HAP-1 (cell line): ENCODE measurements at regions not wholly inside any gene's neighbourhood (a gene's known extent, or its start where the extent isn't known, plus 50 kb on each side); places are given as distances from the start of the nearest gene placed in this dataset.
"Not testable (repeated sequence)": the region's sequence is repeated elsewhere in the genome, so short reads cannot be mapped to it uniquely, and the experiment has no call there.

Experiments used
- DNase-seq, 2 experiments: peaks; one replicate each; pipeline ENCODE4 v3.0.0-alpha.2; 2016 to 2020; ENCODE audit warnings: low spot score in 2 of 2
- H3K27me3 ChIP-seq: fragments of 250-450 bp; sonication (Bioruptor Pico); 2 replicates; pipeline ENCODE4 v1.5.1; 2020; ENCODE audit warnings: low read depth, mild to moderate bottlenecking, moderate library complexity
- H3K36me3 ChIP-seq: fragments of 250-450 bp; sonication (Bioruptor Pico); replicated peaks from 2 replicates; pipeline ENCODE4 v1.5.1; 2020; ENCODE audit warnings: mild to moderate bottlenecking
- H3K4me1 ChIP-seq: fragments of 250-450 bp; sonication (Bioruptor Pico); 2 replicates; pipeline ENCODE4 v1.5.1; 2020; ENCODE audit warnings: mild to moderate bottlenecking
- H3K4me3 ChIP-seq: fragments of 250-450 bp; sonication (Bioruptor Pico); 2 replicates; pipeline ENCODE4 v1.5.1; 2020; ENCODE audit warnings: mild to moderate bottlenecking, moderate library complexity
- H3K9me3 ChIP-seq: fragments of 250-450 bp; sonication (Bioruptor Pico); 2 replicates; pipeline ENCODE4 v1.5.1; 2020; ENCODE audit warnings: mild to moderate bottlenecking, moderate library complexity
- in situ Hi-C: fragments of 300-500 bp; cut with MboI; formaldehyde crosslinking; loops from 3 replicates; pipeline ENCODE4 v1.14.3; 2020; ENCODE audit warnings: low sequenced_read_pairs, inconsistent platforms, mixed read lengths

DNA sequence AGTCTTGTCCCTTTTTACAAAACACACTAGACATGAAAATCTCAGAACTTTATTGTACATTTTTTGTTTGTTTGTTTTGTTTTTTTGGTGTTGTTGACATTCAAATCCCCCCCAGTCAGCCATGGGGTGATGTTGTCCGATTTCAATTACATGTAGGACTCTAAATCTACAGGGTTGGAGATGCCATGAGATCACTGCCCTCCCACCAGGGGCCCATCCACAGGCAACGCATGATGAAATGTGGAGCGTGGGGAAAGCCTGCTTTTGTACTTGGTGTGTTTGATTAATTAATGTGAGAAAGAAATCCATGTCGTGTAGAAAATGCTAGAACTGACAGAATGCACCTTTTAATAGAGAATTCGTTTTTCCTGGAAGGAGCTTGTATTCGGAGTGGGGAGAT lies 93.2 kb downstream of the ZNF22 start:
- H3K4me1 ChIP-seq: peaks cover 21% of the 10 kb centered on the region
- H3K36me3 ChIP-seq: no peaks in the 10 kb centered on the region
- no peak for DNase-seq
- H3K27me3 ChIP-seq: no peaks in the 10 kb centered on the region
- in situ Hi-C loops: no loop called here
- H3K9me3 ChIP-seq: no peaks in the 10 kb centered on the region
- H3K4me3 ChIP-seq: no peak overlapping the region

DNA sequence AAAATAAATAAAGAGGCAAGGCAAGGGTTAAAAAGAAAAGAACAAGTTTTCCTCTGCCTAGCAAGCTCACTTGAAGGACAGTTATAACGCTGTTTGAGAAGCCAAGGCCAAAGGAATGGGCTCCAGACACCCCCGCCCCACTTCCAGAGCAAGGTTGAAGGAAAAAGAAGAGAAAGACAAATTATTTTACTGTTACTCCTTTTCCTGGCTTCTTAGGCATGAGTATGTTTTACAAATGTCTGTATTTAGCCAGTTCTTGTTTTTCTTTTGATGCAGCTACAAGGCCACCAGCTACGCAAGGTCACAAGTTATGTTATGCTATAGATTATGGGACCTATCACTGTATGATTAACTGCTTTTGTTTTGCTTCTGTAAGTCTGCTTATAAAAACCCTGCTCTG lies 94.6 kb downstream of the ZNF22 start:
- in situ Hi-C loops: no loop called here
- H3K27me3 ChIP-seq: no peaks in the 10 kb centered on the region
- no peak overlapping the region for H3K4me3 ChIP-seq
- peaks cover 21% of the 10 kb centered on the region for H3K4me1 ChIP-seq
- H3K9me3 ChIP-seq: no peaks in the 10 kb centered on the region
- H3K36me3 ChIP-seq: no peaks in the 10 kb centered on the region
- DNase-seq: peak; percentile 47 to 68

DNA sequence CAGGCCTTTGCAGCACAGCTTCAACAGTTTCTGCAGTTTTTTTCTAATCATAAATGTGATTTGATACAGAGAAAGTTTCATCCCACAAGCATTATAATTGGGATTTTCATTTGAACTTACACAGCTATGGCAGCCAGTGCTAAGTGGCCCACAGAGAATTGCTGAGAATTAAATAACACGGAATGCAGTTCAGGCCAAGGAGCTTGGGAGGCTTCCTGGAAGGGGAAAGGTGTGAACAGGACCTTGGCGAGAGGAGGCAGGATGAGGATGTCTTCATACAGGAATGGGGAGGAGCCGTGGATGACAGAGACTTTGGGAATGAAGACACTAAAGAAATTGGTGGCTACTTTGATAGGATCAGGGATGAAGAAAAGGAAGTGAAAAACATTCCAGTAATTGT lies 95.3 kb downstream of the ZNF22 start:
- Histone ChIP-seq H3K9me3 (no peaks in the 10 kb centered on the region), H3K36me3 (no peaks in the 10 kb centered on the region), H3K4me3 (no peak overlapping the region), H3K4me1 (peaks cover 21% of the 10 kb centered on the region), H3K27me3 (no peaks in the 10 kb centered on the region)
- in situ Hi-C loops: no loop called here
- no peak for DNase-seq

- no peaks in the 10 kb centered on the region for H3K36me3 ChIP-seq
- peaks cover 11% of the 10 kb centered on the region for H3K4me1 ChIP-seq
- no peak overlapping the region for H3K4me3 ChIP-seq
- no peaks in the 10 kb centered on the region for H3K9me3 ChIP-seq
- in situ Hi-C loops: no loop called here
- DNase-seq: no peak
- H3K27me3 ChIP-seq: no peaks in the 10 kb centered on the region
Measured at GRCh38 chr10:45100429-45100828, 99.7 kb downstream of the ZNF22 start.

DNA sequence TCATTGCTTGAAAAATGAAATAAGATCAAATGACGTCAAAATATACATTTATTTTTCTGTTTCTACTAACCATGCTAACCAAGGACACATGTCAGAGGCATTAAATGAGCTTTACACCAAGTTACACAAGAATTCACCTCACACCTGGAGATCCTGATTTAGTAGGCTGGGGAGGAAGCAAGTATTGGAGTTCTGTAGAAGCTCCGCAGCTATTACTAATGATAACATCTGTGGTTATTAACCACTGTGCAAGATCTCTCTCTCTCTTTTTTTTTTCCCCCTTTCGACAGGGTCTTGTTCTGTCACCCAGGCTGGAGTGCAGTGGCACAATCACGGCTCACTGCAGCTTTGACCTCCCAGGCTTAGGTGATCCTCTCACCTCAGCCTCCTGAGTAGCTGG lies 104.0 kb downstream of the ZNF22 start:
- Histone ChIP-seq H3K9me3 (no peaks in the 10 kb centered on the region), H3K27me3 (no peaks in the 10 kb centered on the region), H3K4me1 (no peaks in the 10 kb centered on the region), H3K36me3 (no peaks in the 10 kb centered on the region), H3K4me3 (no peak overlapping the region)
- no peak for DNase-seq
- in situ Hi-C loops: no loop called here

DNA sequence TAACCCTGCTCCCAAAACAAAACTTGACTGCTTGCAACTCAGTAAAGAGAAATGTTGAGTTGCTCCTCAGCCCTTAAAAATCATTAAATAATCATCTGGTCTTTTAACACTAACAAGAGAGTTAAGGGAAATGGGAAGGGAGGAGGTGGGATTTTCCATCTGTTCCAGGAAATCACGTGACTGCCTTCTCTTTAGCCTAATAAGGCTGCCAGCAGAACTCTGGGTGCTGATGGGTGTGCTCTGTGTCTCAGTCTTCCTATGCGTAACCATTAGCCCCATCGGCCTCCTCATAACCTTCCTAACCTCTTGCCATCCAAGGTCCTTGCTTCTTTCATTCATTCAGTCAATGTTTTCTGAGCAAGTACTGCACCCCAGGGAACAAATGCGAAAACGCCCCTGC lies 104.6 kb downstream of the ZNF22 start:
- in situ Hi-C loops, H3K36me3 ChIP-seq, H3K4me1 ChIP-seq, H3K27me3 ChIP-seq, DNase-seq, H3K4me3 ChIP-seq, H3K9me3 ChIP-seq: not testable (repeated sequence)

DNA sequence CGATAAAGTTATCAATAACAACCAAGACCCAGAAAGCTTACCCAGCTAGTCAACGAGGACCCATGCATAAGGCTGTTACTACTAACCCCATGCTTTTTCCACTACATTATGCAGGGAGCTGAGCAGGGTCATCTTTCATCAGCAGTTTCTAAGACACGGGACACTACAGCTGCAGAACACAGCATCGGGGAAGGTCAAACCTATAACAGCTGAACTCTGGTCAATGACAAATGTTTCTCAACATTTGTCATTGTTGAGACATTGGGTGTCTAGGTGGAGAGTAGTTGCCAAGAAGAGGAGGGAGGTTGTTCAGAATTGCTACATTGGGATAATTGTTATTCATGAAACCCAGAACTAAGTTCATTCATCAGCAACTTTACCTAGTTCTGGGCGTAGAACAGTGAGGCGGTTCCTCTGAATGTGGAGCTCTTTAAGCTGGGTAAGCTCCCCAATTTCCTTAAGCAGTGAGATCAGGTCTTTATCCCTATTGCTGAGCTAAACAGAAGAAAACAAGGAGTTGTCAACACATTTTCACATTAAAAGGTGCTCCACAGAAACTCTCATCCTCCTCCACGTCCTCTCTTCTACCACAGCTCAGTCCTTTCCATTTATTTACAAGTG lies 105.6 kb downstream of the ZNF22 start:
- Histone ChIP-seq H3K9me3 (no peaks in the 10 kb centered on the region), H3K4me1 (no peaks in the 10 kb centered on the region), H3K4me3 (no peak overlapping the region), H3K36me3 (no peaks in the 10 kb centered on the region), H3K27me3 (no peaks in the 10 kb centered on the region)
- in situ Hi-C loops: no loop called here
- DNase-seq: no peak

DNA sequence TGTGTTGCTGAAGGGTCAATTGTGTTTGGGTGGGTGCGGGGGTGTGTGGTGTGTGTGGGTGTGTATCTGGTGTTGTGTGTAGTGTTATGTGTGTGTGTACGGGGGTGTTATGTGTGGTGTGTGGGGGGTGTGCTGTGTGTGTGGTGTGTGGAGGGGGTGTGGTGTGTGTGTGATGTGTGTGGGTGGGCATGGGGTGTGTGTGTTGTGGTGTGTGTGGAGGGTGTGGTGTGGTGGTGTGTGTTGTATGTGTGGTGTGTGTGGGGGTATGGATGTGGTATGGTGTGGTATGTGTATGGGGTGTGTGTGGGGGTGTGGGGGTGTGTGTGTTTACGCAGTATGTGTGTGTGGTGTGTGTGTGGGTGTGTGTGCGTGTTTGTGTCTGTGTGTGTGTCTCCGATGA lies 110.8 kb downstream of the ZNF22 start:
- Histone ChIP-seq H3K9me3 (no peaks in the 10 kb centered on the region), H3K27me3 (no peaks in the 10 kb centered on the region), H3K4me3 (no peak overlapping the region), H3K36me3 (no peaks in the 10 kb centered on the region), H3K4me1 (no peaks in the 10 kb centered on the region)
- in situ Hi-C loops: no loop called here
- DNase-seq: no peak

DNA sequence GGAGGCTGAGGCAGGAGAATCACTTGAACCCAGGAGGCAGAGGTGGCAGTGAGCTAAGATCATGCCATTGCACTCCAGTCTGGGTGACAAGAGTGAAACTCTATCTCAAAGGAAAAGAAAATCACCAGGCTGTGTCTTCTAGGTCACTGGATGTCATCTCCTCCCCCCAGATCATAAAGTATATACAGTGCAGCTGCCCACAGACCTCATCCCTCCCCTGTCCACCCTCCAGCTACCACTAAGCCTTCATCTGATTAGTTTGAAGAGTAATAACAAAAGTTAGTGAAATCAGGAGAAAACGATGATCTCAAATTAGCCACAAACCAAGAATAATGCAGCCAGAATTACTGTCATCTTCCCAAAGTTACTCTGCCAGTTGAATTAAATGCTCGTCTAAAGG lies 117.2 kb downstream of the ZNF22 start:
- H3K36me3 ChIP-seq, in situ Hi-C loops, H3K27me3 ChIP-seq, H3K9me3 ChIP-seq, H3K4me1 ChIP-seq, H3K4me3 ChIP-seq, DNase-seq: not testable (repeated sequence)

GRCh38 chr10:45118929-45119328 lies 118.2 kb downstream of the ZNF22 start:
- no peaks in the 10 kb centered on the region for H3K4me1 ChIP-seq
- no peaks in the 10 kb centered on the region for H3K27me3 ChIP-seq
- in situ Hi-C loops: no loop called here
- no peak overlapping the region for H3K4me3 ChIP-seq
- DNase-seq: no peak
- H3K36me3 ChIP-seq: no peaks in the 10 kb centered on the region
- H3K9me3 ChIP-seq: no peaks in the 10 kb centered on the region

GRCh38 chr10:45122180-45122860 lies 121.6 kb downstream of the ZNF22 start:
- H3K4me1 ChIP-seq, H3K4me3 ChIP-seq, in situ Hi-C loops, H3K9me3 ChIP-seq, H3K27me3 ChIP-seq, H3K36me3 ChIP-seq, DNase-seq: not testable (repeated sequence)

DNA sequence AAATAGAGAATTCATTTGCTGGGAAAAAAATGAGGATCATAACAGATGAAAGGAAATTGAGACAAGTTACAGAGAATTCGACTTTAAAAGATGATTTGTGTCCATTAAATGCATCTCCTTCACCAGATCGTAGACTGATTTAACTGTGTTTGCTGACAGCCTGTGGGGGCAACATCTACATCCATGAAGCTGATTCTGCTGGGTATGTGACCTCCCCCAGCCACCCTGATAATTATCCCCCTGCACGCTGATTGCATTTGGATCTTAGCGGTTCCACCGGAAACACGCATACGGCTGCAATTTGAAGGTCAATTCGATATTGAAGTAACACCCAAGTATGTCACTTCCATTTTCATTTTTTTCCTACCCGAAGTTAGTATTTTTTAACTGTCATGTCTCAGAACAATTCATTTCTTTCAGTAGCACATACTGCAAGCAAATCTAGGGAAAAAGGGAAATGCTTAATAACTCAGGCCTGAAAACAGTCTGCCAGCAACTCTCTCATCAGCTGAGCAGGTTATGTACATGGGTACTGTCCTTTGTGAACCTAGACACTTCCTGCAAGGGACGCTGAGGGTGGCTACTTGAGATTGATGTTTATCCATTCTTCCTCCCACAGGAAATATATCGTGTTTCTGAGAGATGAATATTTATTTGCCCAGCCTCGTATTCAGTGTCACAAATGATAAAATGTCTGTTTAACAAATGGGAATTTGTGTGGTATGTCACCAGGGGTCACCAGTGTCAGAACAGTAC lies 134.9 kb downstream of the ZNF22 start:
- in situ Hi-C loops: no loop called here
- H3K4me3 ChIP-seq: no peak overlapping the region

DNA sequence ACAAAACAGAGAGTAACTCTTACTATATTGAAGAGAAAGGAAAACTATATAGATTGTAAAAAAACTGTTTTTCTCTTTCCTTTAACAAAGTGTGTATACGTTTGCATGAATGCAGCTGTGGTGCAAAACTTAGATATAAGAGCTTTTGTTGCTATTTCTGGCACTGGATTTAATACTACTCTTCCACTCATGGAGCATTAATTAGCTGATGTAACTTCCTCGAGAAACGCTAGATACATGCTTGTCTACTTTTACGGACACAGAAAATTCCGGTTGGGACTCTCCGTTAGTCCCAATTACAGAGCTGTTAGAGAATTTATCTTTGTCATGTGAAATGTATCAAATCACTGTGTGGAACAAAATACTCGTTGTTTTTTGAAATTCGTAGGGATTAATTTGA lies 135.5 kb downstream of the ZNF22 start:
- Histone ChIP-seq H3K27me3 (no peaks in the 10 kb centered on the region), H3K36me3 (no peaks in the 10 kb centered on the region), H3K9me3 (no peaks in the 10 kb centered on the region), H3K4me3 (no peak overlapping the region), H3K4me1 (no peaks in the 10 kb centered on the region)
- in situ Hi-C loops: no loop called here
- no peak for DNase-seq

More for the DNA sequence above, 134.9 kb downstream of the ZNF22 start:
- Histone ChIP-seq H3K4me1 (no peaks in the 10 kb centered on the region), H3K9me3 (no peaks in the 10 kb centered on the region), H3K36me3 (no peaks in the 10 kb centered on the region), H3K27me3 (no peaks in the 10 kb centered on the region)
- no peak for DNase-seq

DNA sequence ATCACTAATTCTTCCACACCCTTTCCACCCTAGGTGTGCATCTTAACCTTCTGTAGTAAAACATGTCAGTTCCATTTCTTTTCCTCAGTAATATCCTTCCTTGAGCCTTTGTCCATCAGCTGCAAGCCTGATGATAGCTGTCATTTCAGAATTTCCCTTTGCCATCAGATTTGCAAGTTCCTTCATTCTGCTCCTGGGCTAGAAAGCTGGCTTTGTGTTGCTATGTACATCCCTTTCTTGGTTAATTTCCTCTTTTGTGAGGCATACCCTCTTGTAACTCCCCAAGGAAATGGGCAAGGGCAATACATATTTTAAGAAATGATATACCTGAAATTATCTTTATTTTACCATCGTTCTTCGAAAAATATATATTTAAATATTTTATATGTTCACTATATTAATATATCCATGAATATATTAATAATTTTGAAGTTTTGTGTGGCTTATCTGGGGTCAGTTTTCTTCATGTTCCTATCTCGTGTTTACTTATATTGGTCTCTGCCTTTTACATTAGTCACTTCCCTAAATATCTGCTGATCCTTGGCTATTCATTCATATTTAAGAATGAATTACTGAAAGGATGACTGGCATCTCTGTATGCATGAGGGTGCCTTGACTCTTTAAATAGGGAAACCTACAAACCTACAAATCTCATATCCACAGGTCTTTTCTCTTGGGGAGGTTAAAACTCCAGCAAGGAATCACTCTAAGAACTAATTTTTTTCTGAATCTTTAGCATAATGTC lies 143.8 kb downstream of the ZNF22 start:
- in situ Hi-C loops: no loop called here
- no peak overlapping the region for H3K4me3 ChIP-seq
- H3K36me3 ChIP-seq: no peaks in the 10 kb centered on the region
- no peaks in the 10 kb centered on the region for H3K9me3 ChIP-seq
- H3K27me3 ChIP-seq: 0 out of 2 replicates have a peak, but pooled peaks cover 3% of the 10 kb centered on the region
- DNase-seq: no peak
- H3K4me1 ChIP-seq: no peaks in the 10 kb centered on the region
